OCI-LY7 (cell line): ENCODE measurements at regions not wholly inside any gene's neighbourhood (a gene's known extent, or its start where the extent isn't known, plus 50 kb on each side); places are given as distances from the start of the nearest gene placed in this dataset.
"Not testable (repeated sequence)": the region's sequence is repeated elsewhere in the genome, so short reads cannot be mapped to it uniquely, and the experiment has no call there.

Source experiments
- BruUV-seq: library from RNA; stranded (reverse); fragments of 400-500 nt; replicated peaks from 2 replicates; lab custom pipeline; 2021; lab: Mats Ljungman, UMichigan
- CTCF ChIA-PET: fragments of 300-600 bp; sonication (Branson Sonifier 250); formaldehyde crosslinking; loops from one replicate; lab custom pipeline; 2022; ENCODE audit warnings: antibody characterized with exemption; ENCODE audit not compliant: unreplicated experiment; lab: Charles Lee
- POLR2A ChIA-PET: fragments of 300-600 bp; sonication (Branson Sonifier 250); formaldehyde crosslinking; loops from one replicate; lab custom pipeline; 2022; ENCODE audit warnings: antibody characterized with exemption; lab: Charles Lee
- DNase-seq: peaks from one replicate; pipeline ENCODE4 v3.0.0-alpha.2; 2015; ENCODE audit warnings: low spot score
- H2AFZ ChIP-seq: fragments of 200-600 bp; sonication (generic), shearing (Covaris generic); 2 replicates; pipeline ENCODE4 v1.6.1; 2014; ENCODE audit warnings: mild to moderate bottlenecking, antibody characterized with exemption, low read length, moderate library complexity
- H3K27ac ChIP-seq: fragments of 200-600 bp; sonication (generic); 2 replicates; pipeline ENCODE4 v1.5.1; 2014; ENCODE audit warnings: mixed run types, low read depth, mild to moderate bottlenecking, moderate library complexity, low read length, inconsistent platforms; ENCODE audit not compliant: poor library complexity, severe bottlenecking
- H3K36me3 ChIP-seq: fragments of 200-600 bp; sonication (generic); 2 replicates; pipeline ENCODE4 v1.6.1; 2014; ENCODE audit warnings: mild to moderate bottlenecking, antibody characterized with exemption, low read length, moderate library complexity, mixed read lengths; ENCODE audit not compliant: insufficient read depth
- H3K4me1 ChIP-seq: fragments of 200-600 bp; sonication (generic); 2 replicates; pipeline ENCODE4 v1.5.1; 2014; ENCODE audit warnings: mild to moderate bottlenecking, low read length; ENCODE audit not compliant: insufficient read depth, poor library complexity, severe bottlenecking
- H3K4me2 ChIP-seq: fragments of 200-600 bp; sonication (generic); 2 replicates; pipeline ENCODE4 v1.6.1; 2014; ENCODE audit warnings: mild to moderate bottlenecking, low read length
- H3K4me3 ChIP-seq: fragments of 200-600 bp; sonication (generic); 2 replicates; pipeline ENCODE4 v1.5.1; 2014; ENCODE audit warnings: mild to moderate bottlenecking, low read depth, low read length; ENCODE audit not compliant: poor library complexity, severe bottlenecking
- H3K79me2 ChIP-seq: fragments of 200-600 bp; sonication (generic); 2 replicates; pipeline ENCODE4 v1.6.1; 2016; ENCODE audit warnings: low read depth, mild to moderate bottlenecking, low read length, moderate library complexity, mixed read lengths; ENCODE audit not compliant: insufficient read depth
- H3K9me2 ChIP-seq: fragments of 200-600 bp; sonication (generic); 2 replicates; pipeline ENCODE4 v1.6.1; 2016; ENCODE audit warnings: mild to moderate bottlenecking, low read length, mixed read lengths; ENCODE audit not compliant: insufficient read depth
- H3K9me3 ChIP-seq: fragments of 200-600 bp; sonication (generic); 2 replicates; pipeline ENCODE4 v1.6.1; 2014; ENCODE audit warnings: mild to moderate bottlenecking, mixed run types, low read length, mixed read lengths
- H4K20me1 ChIP-seq: fragments of 200-600 bp; sonication (generic); 2 replicates; pipeline ENCODE4 v1.6.1; 2014; ENCODE audit warnings: mild to moderate bottlenecking, antibody characterized with exemption, low read length, moderate library complexity, mixed read lengths; ENCODE audit not compliant: insufficient read depth
- CTCF ChIP-seq: fragments of 200-600 bp; sonication (generic); conservative IDR thresholded peaks from 2 replicates; pipeline ENCODE4 v1.5.1; 2014; ENCODE audit warnings: mild to moderate bottlenecking, antibody characterized with exemption, low read length, moderate library complexity, mixed read lengths
- EZH2phosphoT487 ChIP-seq: fragments of 200-600 bp; sonication (generic); IDR thresholded peaks from 2 replicates; pipeline ENCODE4 v1.6.1; 2018; ENCODE audit warnings: low read depth, borderline replicate concordance, mild to moderate bottlenecking, mixed run types, antibody characterized with exemption, low read length, moderate library complexity, mixed read lengths
- intact Hi-C: fragments of 100-400 bp; cut with micrococcal nuclease; formaldehyde crosslinking; loops from one replicate; pipeline ENCODE4 v1.10.0; 2022; ENCODE audit not compliant: unreplicated experiment

GRCh38 chr4:84309191-84309590 is 189.9 kb downstream of the NKX6-1 start:
- POLR2A ChIA-PET: no interaction called here
- BruUV-seq: no TSS peak
- CTCF ChIA-PET: no interaction called here
- H2AFZ ChIP-seq: no peak overlapping the region
- H3K4me3 ChIP-seq: no peak overlapping the region
- intact Hi-C loops: no loop called here
- H3K4me1 ChIP-seq: no peaks in the 10 kb centered on the region
- no peaks in the 10 kb centered on the region for H3K9me2 ChIP-seq
- H3K27ac ChIP-seq: no peak overlapping the region
- H3K4me2 ChIP-seq: no peak overlapping the region
- no peaks in the 10 kb centered on the region for H4K20me1 ChIP-seq
- DNase-seq: no peak
- no peak for TF ChIP-seq CTCF
- no peaks in the 10 kb centered on the region for H3K36me3 ChIP-seq
- H3K79me2 ChIP-seq: no peaks in the 10 kb centered on the region
- H3K9me3 ChIP-seq: no peaks in the 10 kb centered on the region

- H3K4me2 ChIP-seq, H3K4me1 ChIP-seq, DNase-seq, POLR2A ChIA-PET, H3K9me3 ChIP-seq, intact Hi-C loops, H3K27ac ChIP-seq, H2AFZ ChIP-seq, H3K9me2 ChIP-seq, H3K36me3 ChIP-seq, H4K20me1 ChIP-seq, H3K4me3 ChIP-seq, CTCF ChIA-PET, BruUV-seq, H3K79me2 ChIP-seq: not testable (repeated sequence)
Measured at GRCh38 chr4:84298719-84299254, 200.3 kb downstream of the NKX6-1 start.

GRCh38 chr4:84298023-84298718 is 200.9 kb downstream of the NKX6-1 start:
- H3K36me3 ChIP-seq: no peaks in the 10 kb centered on the region

More at GRCh38 chr4:84298023-84298718, 200.9 kb downstream of the NKX6-1 start:
- H3K79me2 ChIP-seq: no peaks in the 10 kb centered on the region
- ChIA-PET POLR2A (interaction anchor here (0.6 to 1.1 kb wide), 3 partner anchors 10 to 326 kb away, joined by 3 to 4 read pairs (median 3); no protein-coding TSS in a partner anchor), CTCF (no interaction called here)
- TF ChIP-seq CTCF (no peak), EZH2phosphoT487 (no peak)
- intact Hi-C loops: no loop called here
- H3K4me2 ChIP-seq: no peak overlapping the region
- H3K27ac ChIP-seq: no peak overlapping the region
- no peak overlapping the region for H3K4me3 ChIP-seq
- no peaks in the 10 kb centered on the region for H3K9me3 ChIP-seq
- no peaks in the 10 kb centered on the region for H4K20me1 ChIP-seq
- H3K4me1 ChIP-seq: no peaks in the 10 kb centered on the region
- no peak overlapping the region for H2AFZ ChIP-seq
- no peaks in the 10 kb centered on the region for H3K9me2 ChIP-seq
- no peak for DNase-seq
- BruUV-seq: no TSS peak
